ENCODE measurements at regions not wholly inside any gene's neighbourhood (a gene's known extent, or its start where the extent isn't known, plus 50 kb on each side); places are given as distances from the start of the nearest gene placed in this dataset.

DNA sequence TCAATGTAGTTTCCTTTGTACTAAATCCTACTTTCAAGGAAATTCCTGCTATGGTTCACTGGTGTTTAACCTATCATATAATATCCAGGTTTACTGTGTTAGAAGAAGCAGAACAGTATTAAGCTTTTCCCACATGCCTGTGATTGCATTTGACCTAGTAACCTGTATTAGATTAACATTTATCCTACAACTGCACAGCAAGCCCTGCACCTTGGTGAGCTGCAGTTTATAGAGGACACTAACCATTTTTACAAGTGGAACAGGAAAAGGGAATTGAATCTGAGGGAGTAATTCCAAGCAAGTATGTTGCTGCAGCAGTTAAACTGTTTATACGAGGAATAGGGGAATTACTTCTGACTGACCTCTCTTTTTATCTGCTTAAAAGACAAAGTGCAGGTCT is 328.6 kb downstream of the ETAA1 start:
- H3K4me3 ChIP-seq = no peak overlapping the region

DNA sequence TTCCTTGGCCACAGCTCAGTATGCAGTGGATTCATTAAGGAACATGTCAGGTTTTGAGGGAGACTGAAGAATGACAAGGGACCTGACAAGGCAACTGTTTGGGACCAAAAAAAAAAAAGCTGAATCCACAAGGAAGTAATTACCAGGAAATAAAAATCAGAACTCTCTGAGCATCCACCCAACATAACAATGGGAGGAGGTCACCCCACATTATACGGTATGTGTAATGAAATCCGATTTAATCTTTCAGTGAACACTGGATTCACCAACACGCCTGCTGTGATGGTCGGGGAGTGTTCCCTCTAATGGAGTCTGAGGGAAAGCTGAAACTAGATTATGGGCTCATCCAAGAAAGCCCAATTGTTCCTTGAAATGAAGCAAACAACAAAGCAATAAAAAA is 329.3 kb downstream of the ETAA1 start:
- no peak overlapping the region for H3K27ac ChIP-seq
- ATAC-seq (no peak), DNase-seq (no peak)
- H3K36me3 ChIP-seq (replicated peaks in 1 of 2; ENCODE audit: insufficient read depth in 1 of 2, low read depth in 2 of 2) = no peaks in the 10 kb centered on the region
- WGBS, 2 donors = 83 to 84% methylated on average over 4 of the region's 4 CpGs
- no peak overlapping the region for H3K4me3 ChIP-seq
- no peaks in the 10 kb centered on the region for H3K9me3 ChIP-seq
- H3K27me3 ChIP-seq = no peaks in the 10 kb centered on the region
- TF ChIP-seq POLR2A (IDR thresholded peaks at IDR 0.05) = no peak
- TF ChIP-seq, protein P1, sequence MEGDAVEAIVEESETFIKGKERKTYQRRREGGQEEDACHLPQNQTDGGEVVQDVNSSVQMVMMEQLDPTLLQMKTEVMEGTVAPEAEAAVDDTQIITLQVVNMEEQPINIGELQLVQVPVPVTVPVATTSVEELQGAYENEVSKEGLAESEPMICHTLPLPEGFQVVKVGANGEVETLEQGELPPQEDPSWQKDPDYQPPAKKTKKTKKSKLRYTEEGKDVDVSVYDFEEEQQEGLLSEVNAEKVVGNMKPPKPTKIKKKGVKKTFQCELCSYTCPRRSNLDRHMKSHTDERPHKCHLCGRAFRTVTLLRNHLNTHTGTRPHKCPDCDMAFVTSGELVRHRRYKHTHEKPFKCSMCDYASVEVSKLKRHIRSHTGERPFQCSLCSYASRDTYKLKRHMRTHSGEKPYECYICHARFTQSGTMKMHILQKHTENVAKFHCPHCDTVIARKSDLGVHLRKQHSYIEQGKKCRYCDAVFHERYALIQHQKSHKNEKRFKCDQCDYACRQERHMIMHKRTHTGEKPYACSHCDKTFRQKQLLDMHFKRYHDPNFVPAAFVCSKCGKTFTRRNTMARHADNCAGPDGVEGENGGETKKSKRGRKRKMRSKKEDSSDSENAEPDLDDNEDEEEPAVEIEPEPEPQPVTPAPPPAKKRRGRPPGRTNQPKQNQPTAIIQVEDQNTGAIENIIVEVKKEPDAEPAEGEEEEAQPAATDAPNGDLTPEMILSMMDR (IDR thresholded peaks at IDR 0.05) = no peak
- no peaks in the 10 kb centered on the region for H3K4me1 ChIP-seq
- intact Hi-C loops (cut with DNase I) = no loop called here

More for the DNA sequence above, 328.6 kb downstream of the ETAA1 start:
- 46 to 55% methylated on average over 1 of the region's 1 CpG for WGBS, 2 donors
- H3K4me1 ChIP-seq = no peaks in the 10 kb centered on the region
- H3K9me3 ChIP-seq = no peaks in the 10 kb centered on the region
- intact Hi-C loops (cut with DNase I) = no loop called here
- H3K36me3 ChIP-seq (replicated peaks in 1 of 2; ENCODE audit: insufficient read depth in 1 of 2, low read depth in 2 of 2) = no peaks in the 10 kb centered on the region
- H3K27me3 ChIP-seq = no peaks in the 10 kb centered on the region
- no peak overlapping the region for H3K27ac ChIP-seq
- ATAC-seq = no peak
- no peak for DNase-seq
- TF ChIP-seq, protein P1 (IDR thresholded peaks at IDR 0.05) = no peak
- no peak for TF ChIP-seq POLR2A (IDR thresholded peaks at IDR 0.05)

DNA sequence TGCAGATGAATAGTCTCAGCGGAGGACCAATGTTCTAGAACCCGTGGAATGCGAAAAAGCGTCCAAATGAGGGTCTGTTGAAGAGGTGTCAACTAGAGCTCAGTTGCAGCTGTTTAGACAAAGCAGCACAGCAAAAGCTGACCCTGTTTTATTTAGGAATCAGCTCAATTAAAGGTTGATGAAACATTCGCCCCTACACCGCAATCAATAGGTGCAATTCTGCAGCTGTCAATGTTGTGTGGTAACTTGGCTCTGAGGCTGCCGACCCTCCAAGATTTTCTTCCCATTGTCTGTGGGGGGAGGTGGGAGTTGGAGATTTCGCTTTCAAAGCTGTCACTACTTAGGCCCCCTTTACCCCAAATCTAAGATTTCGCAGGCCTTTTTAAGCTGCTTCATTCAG is 330.0 kb downstream of the ETAA1 start:
- intact Hi-C loops (cut with DNase I) = no loop called here
- TF ChIP-seq, protein P1 (IDR thresholded peaks at IDR 0.05) = no peak
- no peak for TF ChIP-seq POLR2A (IDR thresholded peaks at IDR 0.05)

DNA sequence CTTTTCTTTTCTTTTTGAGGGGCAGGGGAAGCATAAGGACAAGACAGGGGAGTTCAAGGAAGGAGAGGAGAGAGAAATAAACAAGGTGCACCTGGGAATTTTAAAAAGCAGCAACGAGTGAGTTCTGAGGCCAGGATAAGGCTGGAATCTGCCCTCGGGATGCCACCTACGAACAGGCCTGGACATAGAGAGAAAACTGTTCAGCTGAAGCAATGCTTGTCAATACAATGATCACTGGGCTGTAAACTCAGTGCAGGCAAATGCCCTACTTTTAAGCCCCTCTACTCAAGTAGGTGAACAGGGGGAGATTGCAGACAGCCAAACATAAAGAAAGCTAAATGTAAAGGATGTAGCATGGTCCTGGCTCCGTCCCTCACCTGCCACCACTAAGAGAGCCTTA is 330.5 kb downstream of the ETAA1 start:
- 81 to 82% methylated on average over 4 of the region's 4 CpGs for WGBS, 2 donors
- Histone ChIP-seq H3K9me3 (no peaks in the 10 kb centered on the region), H3K4me3 (no peak overlapping the region), H3K27ac (no peak overlapping the region), H3K36me3 (replicated peaks in 1 of 2; ENCODE audit: insufficient read depth in 1 of 2, low read depth in 2 of 2) (no peaks in the 10 kb centered on the region), H3K4me1 (no peaks in the 10 kb centered on the region), H3K27me3 (no peaks in the 10 kb centered on the region)
- TF ChIP-seq, protein P1 (IDR thresholded peaks at IDR 0.05) = no peak
- ATAC-seq = no peak
- no peak for DNase-seq
- intact Hi-C loops (cut with DNase I) = no loop called here

More for the DNA sequence above, 330.0 kb downstream of the ETAA1 start:
- ATAC-seq (no peak), DNase-seq (no peak)
- no peak overlapping the region for H3K4me3 ChIP-seq
- no peaks in the 10 kb centered on the region for H3K36me3 ChIP-seq (replicated peaks in 1 of 2; ENCODE audit: insufficient read depth in 1 of 2, low read depth in 2 of 2)
- H3K27ac ChIP-seq = no peak overlapping the region
- no peaks in the 10 kb centered on the region for H3K9me3 ChIP-seq
- 77 to 86% methylated on average over 9 of the region's 9 CpGs for WGBS, 2 donors
- H3K4me1 ChIP-seq = no peaks in the 10 kb centered on the region
- H3K27me3 ChIP-seq = no peaks in the 10 kb centered on the region

DNA sequence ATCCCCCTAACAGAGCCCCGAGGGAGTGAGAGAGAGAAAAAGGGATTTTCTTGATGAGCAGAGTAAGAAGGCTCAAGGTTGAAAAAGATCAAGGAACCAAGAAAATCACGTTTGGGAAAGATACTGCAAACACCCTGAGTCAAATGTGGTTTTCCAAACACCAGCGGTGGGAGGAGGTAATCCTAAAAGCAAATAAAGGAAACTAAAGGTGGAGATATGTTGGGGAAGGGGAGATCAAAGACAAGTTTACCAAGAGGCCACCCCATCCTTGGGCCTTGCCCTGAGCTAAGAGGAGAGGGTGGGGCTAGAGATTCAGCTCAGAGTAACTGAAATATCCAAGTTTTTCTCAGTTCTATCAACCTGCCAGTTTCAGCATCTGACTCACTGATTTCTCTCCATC is 332.3 kb downstream of the ETAA1 start:
- H3K9me3 ChIP-seq = no peaks in the 10 kb centered on the region
- no peak overlapping the region for H3K4me3 ChIP-seq
- no peaks in the 10 kb centered on the region for H3K36me3 ChIP-seq (replicated peaks in 1 of 2; ENCODE audit: insufficient read depth in 1 of 2, low read depth in 2 of 2)
- WGBS, 2 donors = 57 to 79% methylated on average over 3 of the region's 3 CpGs
- H3K27ac ChIP-seq = no peak overlapping the region
- DNase-seq = no peak
- H3K27me3 ChIP-seq = no peaks in the 10 kb centered on the region
- ATAC-seq = no peak
- intact Hi-C loops (cut with DNase I) = no loop called here
- peaks cover 5% of the 10 kb centered on the region for H3K4me1 ChIP-seq
- TF ChIP-seq, protein P1 (IDR thresholded peaks at IDR 0.05) = no peak
- no peak for TF ChIP-seq POLR2A (IDR thresholded peaks at IDR 0.05)

Measured in body of pancreas (tissue), 4 donors.